WTC11 (cell line): ENCODE measurements at regions not wholly inside any gene's neighbourhood (a gene's known extent, or its start where the extent isn't known, plus 50 kb on each side); places are given as distances from the start of the nearest gene placed in this dataset.

Source experiments
- ATAC-seq: fragments of 200-7000 bp; cut with Tn5 transposase; 2 replicates; pipeline ENCODE4 v1.10.0; 2021; ENCODE audit warnings: mild to moderate bottlenecking, moderate library complexity
- CTCF ChIA-PET: fragments of 300-600 bp; sonication (Branson Sonifier 250); formaldehyde crosslinking; loops from one replicate; lab custom pipeline; 2021; ENCODE audit warnings: antibody characterized with exemption; lab: Charles Lee
- POLR2A ChIA-PET: fragments of 350-600 bp; sonication (Branson Sonifier 250); formaldehyde crosslinking; loops from one replicate; lab custom pipeline; 2021; ENCODE audit warnings: antibody characterized with exemption; lab: Charles Lee
- DNase-seq: peaks from one replicate; pipeline ENCODE4 v3.0.0; 2021; ENCODE audit warnings: low spot score
- H3K27ac Mint-ChIP-seq: 2 replicates; pipeline ENCODE4 v1.8.0; 2021; ENCODE audit warnings: mixed read lengths
- H3K27me3 Mint-ChIP-seq: 2 replicates; pipeline ENCODE4 v1.8.0; 2021; ENCODE audit warnings: low read depth, mild to moderate bottlenecking, moderate library complexity, mixed read lengths
- H3K36me3 Mint-ChIP-seq: 2 replicates; pipeline ENCODE4 v1.8.0; 2021; ENCODE audit warnings: mixed read lengths
- H3K4me1 Mint-ChIP-seq: 2 replicates; pipeline ENCODE4 v1.8.0; 2022; ENCODE audit warnings: mixed read lengths
- H3K4me3 Mint-ChIP-seq: 2 replicates; pipeline ENCODE4 v1.8.0; 2021; ENCODE audit warnings: mild to moderate bottlenecking, moderate library complexity, mixed read lengths
- H3K9me3 Mint-ChIP-seq: 2 replicates; pipeline ENCODE4 v1.8.0; 2021; ENCODE audit warnings: mixed read lengths
- AR ChIP-seq: fragments of 250-450 bp; sonication (Bioruptor Pico); IDR thresholded peaks from 2 replicates; pipeline ENCODE4 v1.9.0; 2021; ENCODE audit warnings: mild to moderate bottlenecking
- CBFB ChIP-seq: sonication (generic); formaldehyde crosslinking; IDR thresholded peaks from 2 replicates; pipeline ENCODE4 v1.8.1; 2022; ENCODE audit warnings: mild to moderate bottlenecking, low read depth, missing genetic modification reagents
- EMX1 ChIP-seq: fragments of 250-450 bp; sonication (Bioruptor Pico); IDR thresholded peaks from 2 replicates; pipeline ENCODE4 v1.8.0; 2021; ENCODE audit warnings: mild to moderate bottlenecking
- ETV6 ChIP-seq: sonication (generic); formaldehyde crosslinking; IDR thresholded peaks from 2 replicates; pipeline ENCODE4 v1.8.1; 2022; ENCODE audit warnings: mild to moderate bottlenecking, missing genetic modification reagents
- GABPB1 ChIP-seq: sonication (generic); formaldehyde crosslinking; IDR thresholded peaks from 2 replicates; pipeline ENCODE4 v1.8.1; 2023; ENCODE audit warnings: mild to moderate bottlenecking, missing genetic modification reagents
- IRF1 ChIP-seq: sonication (generic); formaldehyde crosslinking; IDR thresholded peaks from 2 replicates; pipeline ENCODE4 v1.8.0; 2023; ENCODE audit warnings: missing genetic modification reagents
- KAT7 ChIP-seq: sonication (generic); formaldehyde crosslinking; IDR thresholded peaks from 2 replicates; pipeline ENCODE4 v1.8.1; 2023; ENCODE audit warnings: missing genetic modification reagents, mild to moderate bottlenecking, borderline replicate concordance
- NR1H2 ChIP-seq: sonication (generic); formaldehyde crosslinking; IDR thresholded peaks from 2 replicates; pipeline ENCODE4 v1.9.0; 2021; ENCODE audit warnings: mild to moderate bottlenecking, moderate library complexity, missing genetic modification reagents
- NR2C2 ChIP-seq: sonication (generic); formaldehyde crosslinking; IDR thresholded peaks from 2 replicates; pipeline ENCODE4 v1.8.0; 2022; ENCODE audit warnings: mild to moderate bottlenecking, missing genetic modification reagents
- SMAD3 ChIP-seq: sonication (generic); formaldehyde crosslinking; IDR thresholded peaks from 2 replicates; pipeline ENCODE4 v1.8.0; 2022; ENCODE audit warnings: missing genetic modification reagents, mild to moderate bottlenecking, borderline replicate concordance
- SMAD4 ChIP-seq: sonication (generic); formaldehyde crosslinking; IDR thresholded peaks from 2 replicates; pipeline ENCODE4 v1.8.0; 2022; ENCODE audit warnings: mild to moderate bottlenecking, missing genetic modification reagents
- ZBTB43 ChIP-seq: sonication (generic); formaldehyde crosslinking; IDR thresholded peaks from 2 replicates; pipeline ENCODE4 v1.8.1; 2023; ENCODE audit warnings: mild to moderate bottlenecking, missing genetic modification reagents
- ZNF317 ChIP-seq: sonication (generic); formaldehyde crosslinking; IDR thresholded peaks from 2 replicates; pipeline ENCODE4 v1.8.1; 2023; ENCODE audit warnings: low read depth, mild to moderate bottlenecking, moderate library complexity, missing genetic modification reagents, borderline replicate concordance
- ZNF671 ChIP-seq: fragments of 250-450 bp; sonication (Bioruptor Pico); IDR thresholded peaks from 2 replicates; pipeline ENCODE4 v1.8.0; 2021; ENCODE audit warnings: mild to moderate bottlenecking
- TF ChIP-seq, protein P1 (sequence below): sonication (generic); formaldehyde crosslinking; IDR thresholded peaks from 2 replicates; pipeline ENCODE4 v1.8.0; 2022; ENCODE audit warnings: missing genetic modification reagents
- TF ChIP-seq, protein P2 (sequence below): sonication (generic); formaldehyde crosslinking; IDR thresholded peaks from 2 replicates; pipeline ENCODE4 v1.8.1; 2022; ENCODE audit warnings: mild to moderate bottlenecking, moderate library complexity, missing genetic modification reagents
- TF ChIP-seq, protein P3 (sequence below): fragments of 250-450 bp; sonication (Bioruptor Pico); IDR thresholded peaks from 2 replicates; pipeline ENCODE4 v1.9.0; 2021; ENCODE audit warnings: mild to moderate bottlenecking
- TF ChIP-seq, protein P4 (sequence below): sonication (generic); formaldehyde crosslinking; IDR thresholded peaks from 2 replicates; pipeline ENCODE4 v1.8.1; 2022; ENCODE audit warnings: low read depth, mild to moderate bottlenecking, moderate library complexity, missing genetic modification reagents, borderline replicate concordance

- TF ChIP-seq, protein P1, sequence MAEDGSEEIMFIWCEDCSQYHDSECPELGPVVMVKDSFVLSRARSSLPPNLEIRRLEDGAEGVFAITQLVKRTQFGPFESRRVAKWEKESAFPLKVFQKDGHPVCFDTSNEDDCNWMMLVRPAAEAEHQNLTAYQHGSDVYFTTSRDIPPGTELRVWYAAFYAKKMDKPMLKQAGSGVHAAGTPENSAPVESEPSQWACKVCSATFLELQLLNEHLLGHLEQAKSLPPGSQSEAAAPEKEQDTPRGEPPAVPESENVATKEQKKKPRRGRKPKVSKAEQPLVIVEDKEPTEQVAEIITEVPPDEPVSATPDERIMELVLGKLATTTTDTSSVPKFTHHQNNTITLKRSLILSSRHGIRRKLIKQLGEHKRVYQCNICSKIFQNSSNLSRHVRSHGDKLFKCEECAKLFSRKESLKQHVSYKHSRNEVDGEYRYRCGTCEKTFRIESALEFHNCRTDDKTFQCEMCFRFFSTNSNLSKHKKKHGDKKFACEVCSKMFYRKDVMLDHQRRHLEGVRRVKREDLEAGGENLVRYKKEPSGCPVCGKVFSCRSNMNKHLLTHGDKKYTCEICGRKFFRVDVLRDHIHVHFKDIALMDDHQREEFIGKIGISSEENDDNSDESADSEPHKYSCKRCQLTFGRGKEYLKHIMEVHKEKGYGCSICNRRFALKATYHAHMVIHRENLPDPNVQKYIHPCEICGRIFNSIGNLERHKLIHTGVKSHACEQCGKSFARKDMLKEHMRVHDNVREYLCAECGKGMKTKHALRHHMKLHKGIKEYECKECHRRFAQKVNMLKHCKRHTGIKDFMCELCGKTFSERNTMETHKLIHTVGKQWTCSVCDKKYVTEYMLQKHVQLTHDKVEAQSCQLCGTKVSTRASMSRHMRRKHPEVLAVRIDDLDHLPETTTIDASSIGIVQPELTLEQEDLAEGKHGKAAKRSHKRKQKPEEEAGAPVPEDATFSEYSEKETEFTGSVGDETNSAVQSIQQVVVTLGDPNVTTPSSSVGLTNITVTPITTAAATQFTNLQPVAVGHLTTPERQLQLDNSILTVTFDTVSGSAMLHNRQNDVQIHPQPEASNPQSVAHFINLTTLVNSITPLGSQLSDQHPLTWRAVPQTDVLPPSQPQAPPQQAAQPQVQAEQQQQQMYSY (CRISPR knock-in tag): no peak
- no peak for TF ChIP-seq GABPB1 (CRISPR knock-in tag)
- TF ChIP-seq ZBTB43 (CRISPR knock-in tag): no peak
- TF ChIP-seq, protein P2, sequence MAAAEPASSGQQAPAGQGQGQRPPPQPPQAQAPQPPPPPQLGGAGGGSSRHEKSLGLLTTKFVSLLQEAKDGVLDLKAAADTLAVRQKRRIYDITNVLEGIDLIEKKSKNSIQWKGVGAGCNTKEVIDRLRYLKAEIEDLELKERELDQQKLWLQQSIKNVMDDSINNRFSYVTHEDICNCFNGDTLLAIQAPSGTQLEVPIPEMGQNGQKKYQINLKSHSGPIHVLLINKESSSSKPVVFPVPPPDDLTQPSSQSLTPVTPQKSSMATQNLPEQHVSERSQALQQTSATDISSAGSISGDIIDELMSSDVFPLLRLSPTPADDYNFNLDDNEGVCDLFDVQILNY (CRISPR knock-in tag): no peak
- no peak for TF ChIP-seq SMAD4 (CRISPR knock-in tag)
- no peak for TF ChIP-seq ZNF671
- TF ChIP-seq, protein P3, sequence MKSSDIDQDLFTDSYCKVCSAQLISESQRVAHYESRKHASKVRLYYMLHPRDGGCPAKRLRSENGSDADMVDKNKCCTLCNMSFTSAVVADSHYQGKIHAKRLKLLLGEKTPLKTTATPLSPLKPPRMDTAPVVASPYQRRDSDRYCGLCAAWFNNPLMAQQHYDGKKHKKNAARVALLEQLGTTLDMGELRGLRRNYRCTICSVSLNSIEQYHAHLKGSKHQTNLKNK: no peak
Measured at GRCh38 chr21:15654171-15654570, 75.6 kb upstream of the USP25 start (continued).

DNA sequence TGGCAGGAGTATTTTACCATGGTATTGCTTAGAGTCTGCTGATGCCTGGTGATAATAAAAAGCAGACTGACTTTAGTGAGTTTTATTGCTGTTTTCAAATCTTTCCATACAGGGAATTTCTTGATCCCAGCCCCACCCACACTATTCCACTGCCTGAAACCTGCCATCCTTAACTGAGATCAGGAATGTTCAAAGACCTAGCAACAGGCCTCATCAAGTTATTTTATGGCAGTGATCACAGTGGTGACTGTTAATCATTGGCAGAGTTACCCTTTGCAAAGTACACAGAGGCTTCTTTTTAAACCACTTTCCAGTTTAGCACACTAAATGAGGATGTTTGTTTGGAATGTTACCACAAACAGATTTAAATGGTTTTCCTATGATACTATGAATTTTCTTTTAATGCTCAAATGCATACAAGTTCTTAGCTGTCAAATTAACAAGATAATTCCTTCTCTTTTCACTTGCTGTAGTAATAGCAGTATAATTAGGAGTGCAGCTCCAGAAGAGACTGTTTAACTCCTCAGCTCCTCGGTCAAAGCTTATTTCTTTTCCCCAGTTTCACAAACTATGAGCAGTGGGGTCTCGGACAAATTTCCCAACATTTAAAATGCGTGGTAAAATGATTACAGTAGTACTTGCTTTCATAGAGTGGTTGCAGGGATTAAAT is 69.9 kb upstream of the USP25 start:
- Mint-ChIP-seq H3K4me3 (no peak overlapping the region), H3K9me3 (peaks cover 5% of the 10 kb centered on the region), H3K27me3 (no peaks in the 10 kb centered on the region), H3K36me3 (no peaks in the 10 kb centered on the region), H3K4me1 (no peaks in the 10 kb centered on the region), H3K27ac (no peak overlapping the region)
- DNase-seq: no peak
- no peak for ATAC-seq
- TF ChIP-seq CBFB (CRISPR knock-in tag): no peak
- TF ChIP-seq NR2C2 (CRISPR knock-in tag): no peak
- POLR2A ChIA-PET: no interaction called here
- CTCF ChIA-PET: interaction anchor here (1.2 kb wide), 1 partner anchor 107 kb away, joined by 4 read pairs; no protein-coding TSS in a partner anchor

DNA sequence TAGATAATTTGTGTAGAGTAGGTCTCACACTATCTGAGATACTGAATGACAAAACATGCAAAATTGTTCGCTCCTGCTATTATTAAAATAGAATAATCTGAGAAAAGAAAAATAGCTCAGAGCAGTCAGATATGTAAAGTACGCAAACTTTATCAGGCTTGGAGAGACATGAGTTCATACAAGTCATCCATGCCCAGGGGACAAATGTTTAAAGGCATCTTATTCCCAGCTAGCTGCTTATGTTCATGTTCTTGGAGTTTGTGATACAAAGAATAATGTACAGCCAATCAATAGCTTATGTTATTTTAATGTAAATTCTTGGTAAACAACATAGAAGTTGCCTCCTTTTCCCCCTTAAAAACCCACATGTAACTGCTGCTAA is 69.4 kb upstream of the USP25 start:
- ChIA-PET CTCF (interaction anchor here (1.2 kb wide), 1 partner anchor 107 kb away, joined by 4 read pairs; no protein-coding TSS in a partner anchor), POLR2A (no interaction called here)
- Mint-ChIP-seq H3K4me1 (no peaks in the 10 kb centered on the region), H3K27ac (no peak overlapping the region), H3K36me3 (no peaks in the 10 kb centered on the region), H3K4me3 (no peak overlapping the region), H3K27me3 (no peaks in the 10 kb centered on the region), H3K9me3 (peaks cover 5% of the 10 kb centered on the region)
- DNase-seq (no peak), ATAC-seq (no peak)
- no peak for TF ChIP-seq ZNF317 (CRISPR knock-in tag)
- no peak for TF ChIP-seq NR1H2
- TF ChIP-seq, protein P4, sequence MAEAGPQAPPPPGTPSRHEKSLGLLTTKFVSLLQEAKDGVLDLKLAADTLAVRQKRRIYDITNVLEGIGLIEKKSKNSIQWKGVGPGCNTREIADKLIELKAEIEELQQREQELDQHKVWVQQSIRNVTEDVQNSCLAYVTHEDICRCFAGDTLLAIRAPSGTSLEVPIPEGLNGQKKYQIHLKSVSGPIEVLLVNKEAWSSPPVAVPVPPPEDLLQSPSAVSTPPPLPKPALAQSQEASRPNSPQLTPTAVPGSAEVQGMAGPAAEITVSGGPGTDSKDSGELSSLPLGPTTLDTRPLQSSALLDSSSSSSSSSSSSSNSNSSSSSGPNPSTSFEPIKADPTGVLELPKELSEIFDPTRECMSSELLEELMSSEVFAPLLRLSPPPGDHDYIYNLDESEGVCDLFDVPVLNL: no peak
- no peak for TF ChIP-seq SMAD3 (CRISPR knock-in tag)

DNA sequence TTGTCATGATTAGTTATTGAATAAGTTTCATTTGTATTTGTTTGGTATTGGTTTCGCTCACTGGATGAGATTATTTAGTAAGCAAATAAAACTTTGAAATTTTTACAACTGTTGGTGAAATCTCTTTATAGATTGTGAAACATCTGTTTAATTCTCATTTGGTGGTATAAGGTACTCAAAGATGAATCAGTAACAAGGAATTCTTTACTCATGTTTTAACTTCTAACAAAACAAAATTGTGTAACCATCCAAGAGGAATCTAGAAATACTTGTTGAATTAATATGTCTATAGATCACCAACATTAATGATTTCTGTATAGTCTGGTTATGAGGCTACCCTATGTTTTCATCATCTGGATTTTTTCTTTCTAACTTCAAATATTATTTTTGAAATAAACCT is 62.8 kb upstream of the USP25 start:
- CTCF ChIA-PET: interaction anchor here (1.0 kb wide), 1 partner anchor 12 kb away, joined by 3 read pairs; no protein-coding TSS in a partner anchor
- Mint-ChIP-seq H3K36me3 (no peaks in the 10 kb centered on the region), H3K4me3 (no peak overlapping the region), H3K4me1 (no peaks in the 10 kb centered on the region), H3K27ac (no peak overlapping the region), H3K27me3 (no peaks in the 10 kb centered on the region), H3K9me3 (no peaks in the 10 kb centered on the region)
- POLR2A ChIA-PET: no interaction called here
- ATAC-seq (no peak), DNase-seq (no peak)
- no peak for TF ChIP-seq ETV6 (CRISPR knock-in tag)
- no peak for TF ChIP-seq AR
- no peak for TF ChIP-seq KAT7
- no peak for TF ChIP-seq IRF1
- no peak for TF ChIP-seq EMX1 (CRISPR knock-in tag)
